ENCODE measurements at regions not wholly inside any gene's neighbourhood (a gene's known extent, or its start where the extent isn't known, plus 50 kb on each side); places are given as distances from the start of the nearest gene placed in this dataset.
A peak's percentile ranks its signal among the peaks of the same experiment; 100 is the strongest.

DNA sequence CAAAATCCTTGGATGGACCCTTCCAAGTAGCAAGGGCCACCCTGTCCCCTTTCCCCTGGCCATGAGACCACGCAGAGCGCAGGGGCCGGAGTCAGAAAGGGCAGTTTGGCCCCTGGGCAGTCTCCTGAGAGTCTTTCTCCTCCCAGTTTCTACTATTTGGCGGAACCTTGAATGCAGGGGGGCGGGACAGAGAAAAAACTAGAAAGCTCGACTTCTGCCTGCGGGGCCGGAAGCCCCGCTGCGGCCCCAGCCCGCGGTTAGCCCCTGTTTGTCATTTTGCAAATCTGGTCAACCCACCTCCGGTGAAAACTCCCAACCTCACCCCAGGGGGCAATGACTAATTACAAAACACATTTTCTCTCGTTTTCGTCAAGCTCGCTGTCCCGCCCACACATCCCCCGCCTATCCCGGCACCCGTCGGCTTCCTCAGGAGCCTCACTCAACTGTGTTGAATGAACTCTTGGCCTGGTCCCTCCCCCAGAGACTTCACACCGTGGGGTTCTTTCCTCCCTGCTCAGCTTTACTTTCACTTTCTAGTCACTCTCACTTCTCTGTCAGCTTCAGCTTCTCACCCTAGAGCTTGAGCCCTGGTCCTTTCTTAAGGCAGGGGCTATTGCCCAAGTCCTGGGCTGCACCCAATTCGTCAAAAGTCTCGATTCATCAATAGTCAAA lies 66.7 kb downstream of the IRF2BPL start:
- DNase-seq, result peak; percentile 74 to 93 (median 88)
- Histone ChIP-seq H3K4me1 (replicated peaks in 1 of 2) (peaks cover 11 to 28% of the 10 kb centered on the region in 2 donors), H3K9me3 (replicated peaks in 1 of 3) (no peaks in the 10 kb centered on the region), H3K27ac (peak overlapping the region; percentile 22 to 91 (median 86)), H3K4me3 (peak overlapping the region in 2 of 4 donors; percentile 50 to 65), H3K36me3 (replicated peaks in 1 of 2) (no peaks in the 10 kb centered on the region), H3K27me3 (no peaks in the 10 kb centered on the region)
- WGBS, 4 donors, result 0 to 6% (median 1%) methylated on average over 14 to 24 of the region's 24 CpGs
- intact Hi-C loops (cut with DNase I), result no loop called here
- TF ChIP-seq, protein P1, sequence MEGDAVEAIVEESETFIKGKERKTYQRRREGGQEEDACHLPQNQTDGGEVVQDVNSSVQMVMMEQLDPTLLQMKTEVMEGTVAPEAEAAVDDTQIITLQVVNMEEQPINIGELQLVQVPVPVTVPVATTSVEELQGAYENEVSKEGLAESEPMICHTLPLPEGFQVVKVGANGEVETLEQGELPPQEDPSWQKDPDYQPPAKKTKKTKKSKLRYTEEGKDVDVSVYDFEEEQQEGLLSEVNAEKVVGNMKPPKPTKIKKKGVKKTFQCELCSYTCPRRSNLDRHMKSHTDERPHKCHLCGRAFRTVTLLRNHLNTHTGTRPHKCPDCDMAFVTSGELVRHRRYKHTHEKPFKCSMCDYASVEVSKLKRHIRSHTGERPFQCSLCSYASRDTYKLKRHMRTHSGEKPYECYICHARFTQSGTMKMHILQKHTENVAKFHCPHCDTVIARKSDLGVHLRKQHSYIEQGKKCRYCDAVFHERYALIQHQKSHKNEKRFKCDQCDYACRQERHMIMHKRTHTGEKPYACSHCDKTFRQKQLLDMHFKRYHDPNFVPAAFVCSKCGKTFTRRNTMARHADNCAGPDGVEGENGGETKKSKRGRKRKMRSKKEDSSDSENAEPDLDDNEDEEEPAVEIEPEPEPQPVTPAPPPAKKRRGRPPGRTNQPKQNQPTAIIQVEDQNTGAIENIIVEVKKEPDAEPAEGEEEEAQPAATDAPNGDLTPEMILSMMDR (IDR thresholded peaks at IDR 0.05), result no peak
- peak in 1 of 2 donors; percentile 32 for TF ChIP-seq POLR2A (IDR thresholded peaks at IDR 0.05)

DNA sequence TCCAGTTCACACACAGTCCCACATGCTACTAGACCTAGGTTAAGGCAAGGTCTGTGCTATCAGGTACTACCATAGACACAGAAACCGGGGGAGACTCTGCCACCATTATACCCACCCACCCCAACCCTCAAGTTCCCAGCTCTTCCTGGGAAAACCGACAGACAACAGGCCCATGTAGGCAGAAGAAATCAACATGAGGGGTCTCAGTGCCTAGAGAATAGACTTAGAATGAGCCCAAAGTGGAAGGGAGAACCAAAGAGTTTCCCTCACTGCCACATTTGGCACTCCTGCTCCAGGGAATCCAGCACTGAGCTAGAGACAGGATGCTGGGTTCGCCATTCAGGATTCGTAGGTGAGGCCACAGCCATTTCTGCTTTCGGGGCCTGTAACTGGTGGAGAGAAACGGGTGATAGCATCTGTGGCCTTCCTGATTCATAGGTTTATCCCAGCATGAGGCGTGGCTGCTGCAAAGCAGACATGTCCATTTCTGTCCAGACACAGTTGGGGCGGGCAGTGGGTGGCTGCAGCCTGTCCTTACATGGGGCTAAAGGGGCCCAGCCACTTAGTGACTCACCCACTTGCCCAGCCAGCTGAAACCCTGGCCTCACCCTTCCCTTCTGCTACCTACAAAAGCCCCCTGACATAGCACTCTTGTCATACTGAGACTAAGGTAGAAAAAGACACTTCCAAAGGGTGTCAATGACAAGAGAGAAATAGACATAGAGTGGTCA lies 69.4 kb downstream of the IRF2BPL start:
- 84 to 95% (median 88%) methylated on average over 8 of the region's 8 CpGs for WGBS, 4 donors
- TF ChIP-seq POLR2A (IDR thresholded peaks at IDR 0.05), result no peak
- TF ChIP-seq, protein P1 (IDR thresholded peaks at IDR 0.05), result no peak
- H3K9me3 ChIP-seq (replicated peaks in 1 of 3), result no peaks in the 10 kb centered on the region
- peaks cover 32 to 52% of the 10 kb centered on the region in 2 donors for H3K4me1 ChIP-seq (replicated peaks in 1 of 2)
- H3K27me3 ChIP-seq, result no peaks in the 10 kb centered on the region
- peak in 1 of 7 donors; percentile 79 for DNase-seq
- no peak overlapping the region for H3K4me3 ChIP-seq
- no peaks in the 10 kb centered on the region for H3K36me3 ChIP-seq (replicated peaks in 1 of 2)
- intact Hi-C loops (cut with DNase I), result loop anchor here (5.0 kb wide), 3 partner anchors 42 to 68 kb away; partner anchors contain the start of gene IRF2BPL (in 2 of the 2)
- peak overlapping the region in 1 of 5 donors; percentile 99 for H3K27ac ChIP-seq

DNA sequence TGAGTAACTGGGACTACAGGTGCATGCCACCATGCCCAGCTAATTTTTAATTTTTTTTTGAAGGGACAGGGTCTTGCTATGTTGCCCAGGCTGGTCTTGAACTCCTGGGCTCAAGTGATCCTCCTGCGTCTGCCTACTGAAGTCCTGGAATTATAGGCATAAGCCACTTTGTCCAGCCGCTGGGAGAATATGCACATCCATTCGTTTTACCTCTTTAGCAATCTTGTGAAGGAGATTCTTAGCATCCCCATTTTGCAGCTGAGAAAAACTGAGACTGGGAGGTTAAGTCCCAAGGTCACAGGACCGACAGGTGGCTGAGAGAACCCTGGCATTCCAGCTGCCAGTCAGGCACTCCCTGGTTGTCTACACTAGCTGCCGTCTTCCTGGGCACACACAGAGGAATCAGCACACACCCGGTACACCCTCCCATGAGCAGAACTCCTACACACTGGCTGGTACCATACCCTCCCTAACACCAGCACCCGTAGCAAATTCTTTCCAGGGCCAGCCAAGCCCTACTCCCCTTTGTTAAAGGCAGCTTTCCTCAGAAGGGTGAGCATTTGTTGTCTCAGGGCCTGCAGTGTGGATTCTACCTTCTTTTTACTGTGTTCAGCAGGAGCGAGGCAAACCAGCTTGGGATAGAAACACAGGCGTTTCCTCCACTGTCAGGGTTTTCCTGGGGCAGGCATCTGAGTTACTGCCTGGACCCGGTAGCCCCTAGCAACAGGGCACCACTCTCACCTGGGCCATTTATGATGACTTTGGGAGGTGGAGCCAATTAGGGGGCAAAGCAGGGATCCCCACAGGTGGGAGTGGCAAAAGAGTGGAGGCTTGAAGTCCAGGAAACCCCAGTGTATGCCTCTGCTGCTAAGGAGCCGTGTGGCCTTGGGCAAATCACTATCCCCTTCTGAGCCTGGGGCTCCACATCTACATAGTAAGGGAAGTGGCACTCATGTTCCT lies 70.2 kb downstream of the IRF2BPL start:
- no peak for TF ChIP-seq POLR2A (IDR thresholded peaks at IDR 0.05)
- TF ChIP-seq, protein P1 (IDR thresholded peaks at IDR 0.05), result no peak

More for the DNA sequence above, 70.2 kb downstream of the IRF2BPL start:
- peak overlapping the region in 2 of 5 donors; percentile 16 to 99 for H3K27ac ChIP-seq
- peaks cover 40 to 61% of the 10 kb centered on the region in 2 donors for H3K4me1 ChIP-seq (replicated peaks in 1 of 2)
- intact Hi-C loops (cut with DNase I), result loop anchor here (5.0 kb wide), 3 partner anchors 41 to 69 kb away; partner anchors contain the start of gene IRF2BPL (in 2 of the 2)
- DNase-seq, result no peak
- H3K4me3 ChIP-seq, result no peak overlapping the region
- no peaks in the 10 kb centered on the region for H3K9me3 ChIP-seq (replicated peaks in 1 of 3)
- WGBS, 4 donors, result 82 to 89% (median 85%) methylated on average over 10 to 11 of the region's 11 CpGs
- H3K27me3 ChIP-seq, result no peaks in the 10 kb centered on the region
- no peaks in the 10 kb centered on the region for H3K36me3 ChIP-seq (replicated peaks in 1 of 2)

Data from adrenal gland (tissue), 9 donors.